Medulla oblongata (tissue), 1 donor: ENCODE measurements at regions not wholly inside any gene's neighbourhood (a gene's known extent, or its start where the extent isn't known, plus 50 kb on each side); places are given as distances from the start of the nearest gene placed in this dataset.
"Not testable (repeated sequence)": the region's sequence is repeated elsewhere in the genome, so short reads cannot be mapped to it uniquely, and the experiment has no call there.

ENCODE experiments used
- DNase-seq: peaks from one replicate; pipeline ENCODE4 v3.0.0-alpha.2; 2015; ENCODE audit errors: extremely low spot score

- no peak for DNase-seq
These were observed 115.5 kb downstream of the DHRS2 start for GRCh38 chr14:23751616-23752015.

GRCh38 chr14:23763394-23763793 lies 127.2 kb downstream of the DHRS2 start:
- DNase-seq, result no peak

- no peak for DNase-seq
These were observed 130.7 kb downstream of the DHRS2 start for GRCh38 chr14:23766737-23767401.

- not testable (repeated sequence) for DNase-seq
These were observed 133.1 kb downstream of the DHRS2 start for GRCh38 chr14:23769221-23769728.

- no peak for DNase-seq
These were observed 137.8 kb downstream of the DHRS2 start for GRCh38 chr14:23773981-23774380.

- no peak for DNase-seq
These were observed 140.1 kb downstream of the DHRS2 start for GRCh38 chr14:23776296-23776695.

- DNase-seq, result no peak
These were observed 149.0 kb downstream of the DHRS2 start for GRCh38 chr14:23785208-23785607.

GRCh38 chr14:23787436-23787835 lies 151.3 kb downstream of the DHRS2 start:
- no peak for DNase-seq

GRCh38 chr14:23789696-23790095 lies 153.5 kb downstream of the DHRS2 start:
- DNase-seq, result no peak

GRCh38 chr14:23793532-23793931 lies 157.4 kb downstream of the DHRS2 start:
- no peak for DNase-seq

GRCh38 chr14:23800811-23801210 lies 152.8 kb upstream of the DHRS4 start:
- DNase-seq, result no peak

- DNase-seq, result no peak
These were observed 151.8 kb upstream of the DHRS4 start for GRCh38 chr14:23801766-23802165.

GRCh38 chr14:23804817-23805216 lies 148.8 kb upstream of the DHRS4 start:
- no peak for DNase-seq

GRCh38 chr14:23805761-23806160 lies 147.8 kb upstream of the DHRS4 start:
- DNase-seq, result no peak

- DNase-seq, result no peak
These were observed 138.9 kb upstream of the DHRS4 start for GRCh38 chr14:23814527-23815256.

GRCh38 chr14:23816371-23816770 lies 137.2 kb upstream of the DHRS4 start:
- DNase-seq, result no peak

- no peak for DNase-seq
These were observed 136.3 kb upstream of the DHRS4 start for GRCh38 chr14:23817164-23817767.

GRCh38 chr14:23827100-23827892 lies 126.3 kb upstream of the DHRS4 start:
- peak; percentile 35 for DNase-seq

- no peak for DNase-seq
These were observed 125.6 kb upstream of the DHRS4 start for GRCh38 chr14:23828001-23828400.

- DNase-seq, result peak; percentile 35
These were observed 125.0 kb upstream of the DHRS4 start for GRCh38 chr14:23828616-23829015.

GRCh38 chr14:23829736-23830471 lies 123.7 kb upstream of the DHRS4 start:
- DNase-seq, result no peak
